Spleen (tissue), 11 donors: ENCODE measurements at regions not wholly inside any gene's neighbourhood (a gene's known extent, or its start where the extent isn't known, plus 50 kb on each side); places are given as distances from the start of the nearest gene placed in this dataset.

ENCODE experiments used
- DNase-seq: peaks from one replicate; pipeline ENCODE4 v3.0.0-alpha.2; 2020
- H3K27ac ChIP-seq, 8 donors: fragments of 200-600 bp; sonication (generic) in 7 of 8; 1 replicate in 4 of 8; 2 replicates in 4 of 8; pipeline versions ENCODE4 v1.5.0 to v1.8.0; 2016 to 2021; ENCODE audit warnings: inconsistent platforms in 4 of 8, mild to moderate bottlenecking in 4 of 8, moderate library complexity in 1 of 8
- H3K27me3 ChIP-seq, 7 donors: fragments of 200-600 bp; sonication (generic) in 6 of 7; replicated peaks in 1 of 7; 1 replicate in 4 of 7; 2 replicates in 3 of 7; pipeline versions ENCODE4 v1.5.0 to v1.8.0; 2016 to 2021; ENCODE audit warnings: inconsistent platforms in 3 of 7, mild to moderate bottlenecking in 1 of 7
- H3K36me3 ChIP-seq, 6 donors: fragments of 200-600 bp; sonication (generic) in 5 of 6; 1 replicate in 4 of 6; 2 replicates in 2 of 6; pipeline versions ENCODE4 v1.5.0 to v1.8.0; 2016 to 2021; ENCODE audit warnings: inconsistent platforms in 2 of 6
- H3K4me1 ChIP-seq, 6 donors: fragments of 200-600 bp; sonication (generic) in 5 of 6; 1 replicate in 3 of 6; 2 replicates in 3 of 6; pipeline versions ENCODE4 v1.5.0 to v1.8.0; 2016 to 2021; ENCODE audit warnings: inconsistent platforms in 3 of 6
- H3K4me3 ChIP-seq, 8 donors: fragments of 200-600 bp; sonication (generic) in 7 of 8; 1 replicate in 4 of 8; 2 replicates in 4 of 8; pipeline versions ENCODE4 v1.5.0 to v1.8.0; 2016 to 2021; ENCODE audit warnings: inconsistent platforms in 4 of 8, mild to moderate bottlenecking in 4 of 8, moderate library complexity in 2 of 8
- H3K9me3 ChIP-seq, 8 donors: fragments of 200-600 bp; sonication (generic) in 7 of 8; 1 replicate in 4 of 8; 2 replicates in 4 of 8; pipeline versions ENCODE4 v1.5.0 to v1.8.0; 2016 to 2021; ENCODE audit warnings: inconsistent platforms in 4 of 8
- CTCF ChIP-seq, 11 experiments: fragments of 200-600 bp in 7 of 11; fragments of 450-650 bp in 4 of 11; sonication (generic) in 4 of 11; IDR thresholded peaks in 8 of 11; conservative IDR thresholded peaks in 3 of 11; 1 replicate in 7 of 11; 2 replicates in 4 of 11; pipeline versions ENCODE4 v1.4.0 to v1.8.0; 2016 to 2021; ENCODE audit warnings: antibody characterized with exemption in 11 of 11, inconsistent platforms in 4 of 11, mild to moderate bottlenecking in 1 of 11
- POLR2A ChIP-seq, 3 donors: fragments of 450-650 bp; IDR thresholded peaks; one replicate each; pipeline ENCODE4 v1.5.1; 2017; ENCODE audit warnings: antibody characterized with exemption in 3 of 3, mild to moderate bottlenecking in 1 of 3
- POLR2AphosphoS5 ChIP-seq, 3 donors: sonication (generic); formaldehyde crosslinking; IDR thresholded peaks; one replicate each; pipeline ENCODE4 v1.5.1; 2017; ENCODE audit warnings: antibody characterized with exemption in 3 of 3
- WGBS, 5 donors: extraction: QIAGEN DNeasy Blood & Tissue Kit in 3 of 5; methylation state at CpG; one replicate each; pipeline versions ENCODE4 v1.1.5 to v1.1.7; 2013 to 2018; 5-methylcytosine and 5-hydroxymethylcytosine counted together
- intact Hi-C: fragments of 100-400 bp; cut with DNase I; formaldehyde crosslinking; loops from one replicate; pipeline ENCODE4 v1.15.0; 2023; ENCODE audit warnings: low total_unique reads
- donor health status: healthy with polysubstance abuse.
- donor health status: DM: no; HTN: no; CAD: no; lungs with moderate emphysema.
- donor health status: DM: no; HTN: no; CAD: no.
- donor health status: Bipolar disorder and iron deficiency.
- donor health status: healthy.
- donor health status: DM: no; HTN: no; CAD: no.
- donor health status: DM: yes; HTN: yes; CAD: no.

GRCh38 chr14:99075771-99076375 is 196.1 kb downstream of the BCL11B start:
- Histone ChIP-seq H3K9me3 (peaks cover 0 to 18% (median 10%) of the 10 kb centered on the region in 8 donors), H3K4me3 (peak overlapping the region in 3 of 8 donors; percentile 1 to 45 (median 15)), H3K27ac (peak overlapping the region in 5 of 8 donors; percentile 18 to 81 (median 70)), H3K4me1 (peaks cover 0 to 6% (median 0%) of the 10 kb centered on the region in 6 donors), H3K36me3 (no peaks in the 10 kb centered on the region), H3K27me3 (no peaks in the 10 kb centered on the region)
- TF ChIP-seq POLR2AphosphoS5 (IDR thresholded peaks at IDR 0.05), result no peak
- TF ChIP-seq CTCF (IDR thresholded peaks at IDR 0.05 in 8 of 11, conservative IDR thresholded peaks at IDR 0.05 in 3 of 11), result no peak
- no peak for TF ChIP-seq POLR2A (IDR thresholded peaks at IDR 0.05)
- intact Hi-C loops, result no loop called here
- 48 to 87% (median 66%) methylated on average over 5 of the region's 5 CpGs for WGBS, 5 donors
- no peak for DNase-seq

- intact Hi-C loops, result no loop called here
- TF ChIP-seq POLR2A (IDR thresholded peaks at IDR 0.05), result no peak
- no peak for TF ChIP-seq CTCF (IDR thresholded peaks at IDR 0.05 in 8 of 11, conservative IDR thresholded peaks at IDR 0.05 in 3 of 11)
- no peak for TF ChIP-seq POLR2AphosphoS5 (IDR thresholded peaks at IDR 0.05)
- H3K4me3 ChIP-seq, result no peak overlapping the region
- peak overlapping the region in 2 of 8 donors; percentile 53 to 71 for H3K27ac ChIP-seq
- no peaks in the 10 kb centered on the region for H3K27me3 ChIP-seq
- H3K4me1 ChIP-seq, result peaks cover 0 to 6% (median 0%) of the 10 kb centered on the region in 6 donors
- no peaks in the 10 kb centered on the region for H3K36me3 ChIP-seq
- 54 to 72% (median 66%) methylated on average over 8 of the region's 8 CpGs for WGBS, 5 donors
- H3K9me3 ChIP-seq, result peaks cover 0 to 20% (median 6%) of the 10 kb centered on the region in 8 donors
- DNase-seq, result no peak
Observed at GRCh38 chr14:99077076-99077843, 194.7 kb downstream of the BCL11B start.

GRCh38 chr14:99077844-99078236 is 194.2 kb downstream of the BCL11B start:
- no peak for DNase-seq
- 59 to 89% (median 80%) methylated on average over 6 of the region's 6 CpGs for WGBS, 5 donors
- Histone ChIP-seq H3K27me3 (no peaks in the 10 kb centered on the region), H3K27ac (no peak overlapping the region), H3K4me3 (no peak overlapping the region), H3K36me3 (no peaks in the 10 kb centered on the region), H3K9me3 (peaks cover 0 to 21% (median 6%) of the 10 kb centered on the region in 8 donors), H3K4me1 (peaks cover 0 to 6% (median 0%) of the 10 kb centered on the region in 6 donors)
- TF ChIP-seq POLR2A (IDR thresholded peaks at IDR 0.05) (no peak), CTCF (IDR thresholded peaks at IDR 0.05 in 8 of 11, conservative IDR thresholded peaks at IDR 0.05 in 3 of 11) (no peak), POLR2AphosphoS5 (IDR thresholded peaks at IDR 0.05) (no peak)
- intact Hi-C loops, result no loop called here

- Histone ChIP-seq H3K4me3 (no peak overlapping the region), H3K27me3 (no peaks in the 10 kb centered on the region), H3K9me3 (peaks cover 0 to 27% (median 7%) of the 10 kb centered on the region in 8 donors), H3K4me1 (peaks cover 0 to 6% (median 0%) of the 10 kb centered on the region in 6 donors), H3K27ac (no peak overlapping the region), H3K36me3 (no peaks in the 10 kb centered on the region)
- WGBS, 5 donors, result 73 to 84% (median 81%) methylated on average over 7 of the region's 7 CpGs
- DNase-seq, result no peak
- intact Hi-C loops, result no loop called here
- no peak for TF ChIP-seq POLR2A (IDR thresholded peaks at IDR 0.05)
- no peak for TF ChIP-seq POLR2AphosphoS5 (IDR thresholded peaks at IDR 0.05)
- no peak for TF ChIP-seq CTCF (IDR thresholded peaks at IDR 0.05 in 8 of 11, conservative IDR thresholded peaks at IDR 0.05 in 3 of 11)
Observed at GRCh38 chr14:99078426-99078825, 193.6 kb downstream of the BCL11B start.
